H1 (cell line): ENCODE measurements at regions not wholly inside any gene's neighbourhood (a gene's known extent, or its start where the extent isn't known, plus 50 kb on each side); places are given as distances from the start of the nearest gene placed in this dataset.

Source experiments
- CTCF ChIA-PET: fragments of 300-600 bp; sonication (Branson Sonifier 250); formaldehyde crosslinking; loops from one replicate; lab custom pipeline; 2021; ENCODE audit not compliant: partially characterized antibody; lab: Charles Lee
- POLR2A ChIA-PET: fragments of 300-600 bp; sonication (Branson Sonifier 250); formaldehyde crosslinking; loops from one replicate; lab custom pipeline; 2021; ENCODE audit warnings: inconsistent platforms; ENCODE audit not compliant: partially characterized antibody; lab: Charles Lee
- DNase-seq, 2 experiments: peaks; one replicate each; pipeline versions ENCODE4 v3.0.0 to v3.0.0-alpha.2; 2010 to 2022; ENCODE audit warnings: low spot score in 2 of 2, low read depth in 1 of 2, mixed read lengths in 1 of 2
- FAIRE-seq: peaks from 2 replicates; lab custom pipeline; 2011; peaks lifted over from hg19 to GRCh38; lab: Jason Lieb, UNC
- H2AFZ ChIP-seq: 2 replicates; pipeline ENCODE4 v1.8.1; 2012; ENCODE audit warnings: low read length, inconsistent platforms
- H2AK5ac ChIP-seq: 2 replicates; pipeline ENCODE4 v1.6.1; 2013; ENCODE audit warnings: low read depth, low read length
- H2BK120ac ChIP-seq: replicated peaks from 2 replicates; pipeline ENCODE3; 2013; ENCODE audit warnings: low read depth, low read length, inconsistent platforms
- H2BK12ac ChIP-seq: 2 replicates; pipeline ENCODE4 v1.6.1; 2013; ENCODE audit warnings: low read depth, low read length
- H2BK15ac ChIP-seq: 2 replicates; pipeline ENCODE4 v1.6.1; 2013; ENCODE audit warnings: low read length
- H2BK20ac ChIP-seq: 2 replicates; pipeline ENCODE4 v1.6.1; 2013; ENCODE audit warnings: low read length
- H2BK5ac ChIP-seq: 2 replicates; pipeline ENCODE4 v1.6.1; 2013; ENCODE audit warnings: low read depth, low read length
- H3K14ac ChIP-seq: 2 replicates; pipeline ENCODE4 v1.6.1; 2013; ENCODE audit warnings: inconsistent platforms; ENCODE audit not compliant: insufficient read length
- H3K18ac ChIP-seq: 2 replicates; pipeline ENCODE4 v1.6.1; 2013; ENCODE audit warnings: low read length; ENCODE audit errors: extremely low read depth
- H3K23ac ChIP-seq: 2 replicates; pipeline ENCODE4 v1.6.1; 2013; ENCODE audit warnings: inconsistent platforms; ENCODE audit not compliant: insufficient read length
- H3K23me2 ChIP-seq: 2 replicates; pipeline ENCODE4 v1.6.1; 2013; ENCODE audit warnings: low read depth, low read length
- H3K27ac ChIP-seq: 2 replicates; pipeline ENCODE4 v1.6.1; 2011; ENCODE audit warnings: low read depth, low read length, inconsistent platforms
- H3K27me3 ChIP-seq, 4 experiments: replicated peaks in 1 of 4; 1 replicate in 1 of 4; 2 replicates in 3 of 4; pipeline versions ENCODE4 v1.6.1 to v1.8.1; 2011 to 2013; ENCODE audit warnings: low read length in 3 of 4, mild to moderate bottlenecking in 3 of 4, inconsistent platforms in 2 of 4, mixed read lengths in 2 of 4, moderate library complexity in 1 of 4; ENCODE audit not compliant: control insufficient read depth in 3 of 4, insufficient read depth in 3 of 4; ENCODE audit errors: extremely low read depth in 1 of 4
- H3K36me3 ChIP-seq, 4 experiments: 2 replicates each; pipeline versions ENCODE4 v1.6.1 to v1.8.1; 2011 to 2013; ENCODE audit warnings: mild to moderate bottlenecking in 4 of 4, low read length in 3 of 4, moderate library complexity in 2 of 4, control low read depth in 1 of 4, inconsistent platforms in 1 of 4; ENCODE audit not compliant: insufficient read depth in 4 of 4, control insufficient read depth in 2 of 4
- H3K4ac ChIP-seq: replicated peaks from 2 replicates; pipeline ENCODE3; 2013; ENCODE audit warnings: low read length, low read depth, mixed read lengths, inconsistent platforms; ENCODE audit not compliant: insufficient read length
- H3K4me1 ChIP-seq, 4 experiments: replicated peaks in 1 of 4; 1 replicate in 1 of 4; 2 replicates in 3 of 4; pipeline versions ENCODE4 v1.6.1 to v1.8.1; 2011 to 2013; ENCODE audit warnings: low read length in 3 of 4, inconsistent platforms in 2 of 4, mixed read lengths in 1 of 4; ENCODE audit not compliant: insufficient read depth in 4 of 4, control insufficient read depth in 3 of 4
- H3K4me2 ChIP-seq, 2 experiments: 2 replicates each; pipeline versions ENCODE4 v1.6.1 to v1.8.1; 2011 to 2013; ENCODE audit warnings: low read depth in 2 of 2, low read length in 2 of 2, control low read depth in 1 of 2, inconsistent platforms in 1 of 2, mild to moderate bottlenecking in 1 of 2; ENCODE audit not compliant: insufficient read depth in 1 of 2
- H3K4me3 ChIP-seq, 4 experiments: fragments of 200-600, 300-600 bp in 1 of 4; sonication (generic), shearing (Covaris generic), sonication (Bioruptor Twin) in 1 of 4; 2 replicates each; pipeline versions ENCODE4 v1.5.1 to v1.8.1; 2011 to 2016; ENCODE audit warnings: low read length in 4 of 4, low read depth in 3 of 4, control low read depth in 2 of 4, inconsistent platforms in 2 of 4, mild to moderate bottlenecking in 2 of 4, mixed read lengths in 1 of 4, moderate library complexity in 1 of 4; ENCODE audit not compliant: insufficient read depth in 2 of 4; ENCODE audit errors: extremely low read depth in 1 of 4
- H3K56ac ChIP-seq: replicated peaks from 2 replicates; pipeline ENCODE3; 2013; ENCODE audit warnings: low read depth, mild to moderate bottlenecking, mixed read lengths, low read length, inconsistent platforms; ENCODE audit not compliant: insufficient read length
- H3K79me1 ChIP-seq: 2 replicates; pipeline ENCODE4 v1.6.1; 2013; ENCODE audit warnings: low read depth, low read length, control low read depth
- H3K79me2 ChIP-seq, 2 experiments: 2 replicates each; pipeline versions ENCODE4 v1.6.1 to v1.8.1; 2012 to 2013; ENCODE audit warnings: low read length in 2 of 2, mild to moderate bottlenecking in 2 of 2, inconsistent platforms in 1 of 2; ENCODE audit not compliant: insufficient read depth in 2 of 2, control insufficient read depth in 1 of 2
- H3K9ac ChIP-seq, 4 experiments: replicated peaks in 1 of 4; 1 replicate in 1 of 4; 2 replicates in 3 of 4; pipeline versions ENCODE4 v1.6.1 to v1.8.1; 2011 to 2013; ENCODE audit warnings: low read depth in 3 of 4, low read length in 3 of 4, control low read depth in 2 of 4, mild to moderate bottlenecking in 2 of 4, moderate library complexity in 2 of 4, inconsistent platforms in 1 of 4; ENCODE audit errors: extremely low read depth in 1 of 4
- H3K9me3 ChIP-seq, 2 experiments: 2 replicates each; pipeline versions ENCODE4 v1.6.1 to v1.8.1; 2012 to 2013; ENCODE audit warnings: mild to moderate bottlenecking in 2 of 2, moderate library complexity in 2 of 2, control low read depth in 1 of 2, inconsistent platforms in 1 of 2, low read depth in 1 of 2, low read length in 1 of 2, mixed read lengths in 1 of 2; ENCODE audit not compliant: insufficient read depth in 2 of 2
- H4K20me1 ChIP-seq, 2 experiments: replicated peaks in 1 of 2; 2 replicates each; pipeline versions ENCODE3 to v1.8.1; 2011 to 2013; ENCODE audit warnings: inconsistent platforms in 2 of 2, low read length in 2 of 2, mild to moderate bottlenecking in 1 of 2; ENCODE audit not compliant: insufficient read depth in 2 of 2, control insufficient read depth in 1 of 2
- H4K5ac ChIP-seq: 2 replicates; pipeline ENCODE4 v1.6.1; 2013; ENCODE audit warnings: low read length, low read depth, mixed read lengths, inconsistent platforms; ENCODE audit not compliant: insufficient read length
- H4K8ac ChIP-seq: 2 replicates; pipeline ENCODE4 v1.8.0; 2013; ENCODE audit warnings: mild to moderate bottlenecking, moderate library complexity, low read length, inconsistent platforms; ENCODE audit not compliant: insufficient read depth; ENCODE audit errors: extremely low read depth
- H4K91ac ChIP-seq: replicated peaks from 2 replicates; pipeline ENCODE3; 2013; ENCODE audit warnings: low read length, mixed read lengths, inconsistent platforms; ENCODE audit not compliant: insufficient read length
- BACH1 ChIP-seq: IDR thresholded peaks from 2 replicates; pipeline ENCODE4 v1.6.1; 2012; ENCODE audit warnings: low read length, improper control_type of control experiment
- CEBPB ChIP-seq: IDR thresholded peaks from 2 replicates; pipeline ENCODE4 v1.6.1; 2012; ENCODE audit warnings: low read depth, low read length
- HDAC2 ChIP-seq, 2 experiments: fragments of 300-600 bp in 1 of 2; sonication (generic) in 1 of 2; IDR thresholded peaks; 2 replicates each; pipeline ENCODE4 v1.6.1; 2011 to 2012; ENCODE audit warnings: low read depth in 2 of 2, low read length in 2 of 2, mild to moderate bottlenecking in 2 of 2, moderate library complexity in 2 of 2, borderline replicate concordance in 1 of 2, inconsistent platforms in 1 of 2
- MAFK ChIP-seq: IDR thresholded peaks from 2 replicates; pipeline ENCODE4 v1.6.1; 2012; ENCODE audit warnings: low read depth, mild to moderate bottlenecking, improper control_type of control experiment, low read length
- NRF1 ChIP-seq: IDR thresholded peaks from 2 replicates; pipeline ENCODE4 v1.6.1; 2011; ENCODE audit warnings: mild to moderate bottlenecking, low read depth, low read length, improper control_type of control experiment
- WGBS, 2 experiments: shearing (Covaris generic) in 1 of 2; methylation state at CpG; one replicate each; pipeline versions ENCODE4 v1.1.6 to v1.1.7; 2013 to 2015; ENCODE audit warnings: low lambda C conversion rate in 2 of 2, mixed read lengths in 2 of 2, inconsistent platforms in 1 of 2, low coverage in 1 of 2, missing lambda C conversion rate in 1 of 2; ENCODE audit not compliant: insufficient replicate concordance in 2 of 2, insufficient coverage in 1 of 2, insufficient read length in 1 of 2; ENCODE audit errors: extremely low coverage in 1 of 2, missing lambda C conversion rate in 1 of 2; 5-methylcytosine and 5-hydroxymethylcytosine counted together

DNA sequence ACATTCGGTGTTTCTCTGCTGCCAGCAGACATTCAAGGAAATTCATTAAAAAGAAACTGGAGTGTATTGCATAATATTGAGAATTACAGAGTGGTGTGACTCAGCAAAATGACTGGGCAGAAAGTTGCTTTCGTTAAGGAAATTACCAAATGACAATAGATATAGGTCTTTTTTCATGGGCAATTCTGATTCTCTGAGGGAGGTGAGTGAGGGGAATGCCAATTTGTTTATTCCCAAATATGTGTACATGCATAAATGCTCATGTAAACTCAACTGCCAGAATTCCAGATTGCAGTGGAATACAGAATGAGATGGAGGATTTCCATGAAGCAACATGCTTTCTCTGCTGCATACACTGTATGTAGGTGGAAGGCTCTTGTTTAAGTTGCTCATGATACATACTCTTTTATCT lies 1730.1 kb downstream of the SLITRK5 start:
- no peaks in the 10 kb centered on the region for H3K36me3 ChIP-seq
- no peaks in the 10 kb centered on the region for H3K23me2 ChIP-seq
- H3K23ac ChIP-seq = no peak overlapping the region
- H3K4me1 ChIP-seq = no peaks in the 10 kb centered on the region
- no peak overlapping the region for H2AK5ac ChIP-seq
- DNase-seq (no peak), FAIRE-seq (no peak)
- H3K9ac ChIP-seq = no peak overlapping the region
- no peak overlapping the region for H4K8ac ChIP-seq
- 90% methylated on average over 2 of the region's 2 CpGs; no CpG with 5 or more reads in 1 of the 2 experiments for WGBS, 2 experiments
- no peak overlapping the region for H2BK20ac ChIP-seq
- no peak overlapping the region for H3K4ac ChIP-seq
- no peak overlapping the region for H2AFZ ChIP-seq
- H4K20me1 ChIP-seq = no peaks in the 10 kb centered on the region
- ChIA-PET CTCF (no interaction called here), POLR2A (no interaction called here)
- H4K5ac ChIP-seq = peak overlapping the region; percentile 55
- no peaks in the 10 kb centered on the region for H3K27me3 ChIP-seq
- TF ChIP-seq MAFK (peak; percentile 62; the same call in 1 of the 2 replicates), CEBPB (peak; percentile 59; the same call in 1 of the 2 replicates), NRF1 (0 out of 2 replicates have a peak, but pooled peaks have one; percentile 7), HDAC2 (IDR thresholded peaks at IDR 0.05; ENCODE audit: borderline replicate concordance in 1 of 2, low read depth in 2 of 2, low read length in 2 of 2) (no peak), BACH1 (peak; percentile 80; the same call in 1 of the 2 replicates)
- H2BK12ac ChIP-seq = no peak overlapping the region
- H3K79me1 ChIP-seq = no peaks in the 10 kb centered on the region
- H2BK5ac ChIP-seq = no peak overlapping the region
- no peak overlapping the region for H3K56ac ChIP-seq
- H3K18ac ChIP-seq = no peak overlapping the region
- no peaks in the 10 kb centered on the region for H3K79me2 ChIP-seq
- H3K4me2 ChIP-seq = no peak overlapping the region
- no peaks in the 10 kb centered on the region for H3K9me3 ChIP-seq
- H2BK15ac ChIP-seq = no peak overlapping the region
- H3K14ac ChIP-seq = no peak overlapping the region
- no peak overlapping the region for H3K27ac ChIP-seq
- no peak overlapping the region for H2BK120ac ChIP-seq
- no peak overlapping the region for H4K91ac ChIP-seq
- no peak overlapping the region for H3K4me3 ChIP-seq
